IMR-90 (cell line): ENCODE measurements at regions not wholly inside any gene's neighbourhood (a gene's known extent, or its start where the extent isn't known, plus 50 kb on each side); places are given as distances from the start of the nearest gene placed in this dataset.

Experiments
- ATAC-seq: fragments of 200-7000 bp; cut with Tn5 transposase; 2 replicates; pipeline ENCODE4 v1.9.1; 2020; ENCODE audit warnings: low read depth, mild to moderate bottlenecking, moderate library complexity
- BruUV-seq: library from RNA; stranded (reverse); fragments of 400-500 nt; replicated peaks from 2 replicates; lab custom pipeline; 2021; lab: Mats Ljungman, UMichigan
- CTCF ChIA-PET: fragments of 300-600 bp; formaldehyde crosslinking; extraction: SDS; loops from one replicate; lab custom pipeline; 2021; ENCODE audit warnings: antibody characterized with exemption; lab: Yijun Ruan, JAX
- POLR2A ChIA-PET: fragments of 300-600 bp; sonication (Branson Sonifier 250); formaldehyde crosslinking; loops from one replicate; lab custom pipeline; 2022; ENCODE audit warnings: antibody characterized with exemption; ENCODE audit not compliant: unreplicated experiment; lab: Charles Lee
- DNase-seq: peaks from one replicate; pipeline ENCODE4 v3.0.0; 2013
- H2AFZ ChIP-seq: replicated peaks from 2 replicates; pipeline ENCODE3; 2013; ENCODE audit warnings: low read length, mild to moderate bottlenecking; ENCODE audit not compliant: poor library complexity
- H2AK5ac ChIP-seq: 2 replicates; pipeline ENCODE4 v1.6.1; 2013; ENCODE audit warnings: low read depth, low read length, inconsistent platforms
- H2AK9ac ChIP-seq: replicated peaks from 2 replicates; pipeline ENCODE3; 2013; ENCODE audit warnings: mild to moderate bottlenecking, low read depth, low read length, moderate library complexity; ENCODE audit not compliant: poor library complexity
- H2BK120ac ChIP-seq: 2 replicates; pipeline ENCODE4 v1.6.1; 2013; ENCODE audit warnings: low read depth, low read length, inconsistent platforms
- H2BK15ac ChIP-seq: 3 replicates; pipeline ENCODE4 v1.6.1; 2013; ENCODE audit warnings: low read depth, low read length, inconsistent platforms
- H2BK20ac ChIP-seq: 2 replicates; pipeline ENCODE4 v1.6.1; 2013; ENCODE audit warnings: low read depth, mild to moderate bottlenecking, inconsistent platforms, low read length, moderate library complexity
- H2BK5ac ChIP-seq: 2 replicates; pipeline ENCODE4 v1.6.1; 2013; ENCODE audit warnings: mild to moderate bottlenecking, low read depth, low read length, inconsistent platforms; ENCODE audit not compliant: poor library complexity, severe bottlenecking
- H3K14ac ChIP-seq: replicated peaks from 2 replicates; pipeline ENCODE4 v1.6.1; 2013; ENCODE audit warnings: low read depth, low read length, inconsistent platforms
- H3K18ac ChIP-seq: 2 replicates; pipeline ENCODE4 v1.6.1; 2013; ENCODE audit warnings: low read depth, low read length, control low read depth
- H3K23ac ChIP-seq: 2 replicates; pipeline ENCODE4 v1.6.1; 2013; ENCODE audit warnings: low read depth, low read length, inconsistent platforms
- H3K27ac ChIP-seq: 2 replicates; pipeline ENCODE4 v1.5.1; 2013; ENCODE audit warnings: mild to moderate bottlenecking, control low read depth, low read length; ENCODE audit not compliant: insufficient read depth
- H3K27me3 ChIP-seq: 2 replicates; pipeline ENCODE4 v1.6.1; 2013; ENCODE audit warnings: low read length; ENCODE audit not compliant: control insufficient read depth, insufficient read depth
- H3K36me3 ChIP-seq: 2 replicates; pipeline ENCODE4 v1.6.1; 2013; ENCODE audit warnings: low read length, mixed read lengths; ENCODE audit not compliant: control insufficient read depth, insufficient read depth
- H3K4ac ChIP-seq: 2 replicates; pipeline ENCODE4 v1.6.1; 2013; ENCODE audit warnings: low read depth, low read length, inconsistent platforms
- H3K4me1 ChIP-seq: 2 replicates; pipeline ENCODE4 v1.6.1; 2013; ENCODE audit warnings: low read length, mixed read lengths; ENCODE audit not compliant: control insufficient read depth, insufficient read depth
- H3K4me2 ChIP-seq: 2 replicates; pipeline ENCODE4 v1.6.1; 2013; ENCODE audit warnings: low read depth, mild to moderate bottlenecking, control low read depth, low read length, moderate library complexity
- H3K4me3 ChIP-seq: 2 replicates; pipeline ENCODE4 v1.5.1; 2013; ENCODE audit warnings: low read depth, mild to moderate bottlenecking, control low read depth, low read length, moderate library complexity; ENCODE audit not compliant: insufficient read depth
- H3K56ac ChIP-seq: 2 replicates; pipeline ENCODE4 v1.6.1; 2013; ENCODE audit warnings: low read length, inconsistent platforms; ENCODE audit not compliant: insufficient read depth; ENCODE audit errors: extremely low read depth
- H3K79me1 ChIP-seq, 2 experiments: 2 replicates each; pipeline ENCODE4 v1.6.1; 2013; ENCODE audit warnings: low read length in 2 of 2, inconsistent platforms in 1 of 2, low read depth in 1 of 2
- H3K9ac ChIP-seq: 2 replicates; pipeline ENCODE4 v1.6.1; 2013; ENCODE audit warnings: low read depth, low read length, control low read depth
- H3K9me1 ChIP-seq: 2 replicates; pipeline ENCODE4 v1.6.1; 2013; ENCODE audit warnings: low read length, inconsistent platforms; ENCODE audit not compliant: insufficient read depth
- H3K9me3 ChIP-seq: 2 replicates; pipeline ENCODE4 v1.6.1; 2013; ENCODE audit warnings: low read length; ENCODE audit not compliant: control insufficient read depth, insufficient read depth
- H4K20me1 ChIP-seq: 2 replicates; pipeline ENCODE4 v1.6.1; 2013; ENCODE audit warnings: low read length, inconsistent platforms; ENCODE audit not compliant: insufficient read depth
- H4K5ac ChIP-seq: 2 replicates; pipeline ENCODE4 v1.6.1; 2013; ENCODE audit warnings: mild to moderate bottlenecking, low read depth, low read length, control low read depth
- H4K8ac ChIP-seq, 2 experiments: 2 replicates each; pipeline ENCODE4 v1.6.1; 2013; ENCODE audit warnings: low read depth in 2 of 2, low read length in 2 of 2, control low read depth in 1 of 2, inconsistent platforms in 1 of 2
- H4K91ac ChIP-seq: 2 replicates; pipeline ENCODE4 v1.6.1; 2013; ENCODE audit warnings: low read depth, low read length, inconsistent platforms; ENCODE audit not compliant: insufficient read depth
- BHLHE40 ChIP-seq: fragments of 150-350 bp; IDR thresholded peaks from 2 replicates; pipeline ENCODE4 v1.6.1; 2016; ENCODE audit warnings: mild to moderate bottlenecking, low read depth, low read length
- CEBPB ChIP-seq: IDR thresholded peaks from 2 replicates; pipeline ENCODE4 v1.6.1; 2012; ENCODE audit warnings: low read depth, low read length, improper control_type of control experiment
- FOS ChIP-seq: fragments of 150-350 bp; IDR thresholded peaks from 2 replicates; pipeline ENCODE4 v1.6.1; 2016; ENCODE audit warnings: low read depth, low read length
- MAFK ChIP-seq: IDR thresholded peaks from 2 replicates; pipeline ENCODE4 v1.6.1; 2012; ENCODE audit warnings: low read depth, low read length, improper control_type of control experiment
- MXI1 ChIP-seq: IDR thresholded peaks from 2 replicates; pipeline ENCODE4 v1.6.1; 2012; ENCODE audit warnings: low read depth, mild to moderate bottlenecking, low read length, moderate library complexity, borderline replicate concordance
- NFE2L2 ChIP-seq: fragments of 150-350 bp; IDR thresholded peaks from 2 replicates; pipeline ENCODE4 v1.6.1; 2016; ENCODE audit warnings: low read depth, mild to moderate bottlenecking, low read length
- POLR2A ChIP-seq: IDR thresholded peaks from 2 replicates; pipeline ENCODE4 v1.6.1; 2012; ENCODE audit warnings: mild to moderate bottlenecking, low read depth, low read length
- RAD21 ChIP-seq: IDR thresholded peaks from 2 replicates; pipeline ENCODE4 v1.6.1; 2012; ENCODE audit warnings: low read length, improper control_type of control experiment
- RFX5 ChIP-seq: IDR thresholded peaks from 2 replicates; pipeline ENCODE4 v1.8.0; 2012; ENCODE audit warnings: low read depth, mild to moderate bottlenecking, low read length, moderate library complexity
- SMC3 ChIP-seq: fragments of 150-350 bp; IDR thresholded peaks from 2 replicates; pipeline ENCODE4 v1.6.1; 2016; ENCODE audit warnings: low read depth, mild to moderate bottlenecking, antibody characterized with exemption, low read length, moderate library complexity
- WGBS, 2 experiments: methylation state at CpG; one replicate each; pipeline versions ENCODE4 v1.1.5 to v1.1.7; 2013; ENCODE audit warnings: missing lambda C conversion rate in 2 of 2; ENCODE audit not compliant: insufficient read length in 1 of 2; ENCODE audit errors: extremely low coverage in 2 of 2; 5-methylcytosine and 5-hydroxymethylcytosine counted together
- dilution Hi-C: fragments of 300-500 bp; cut with HindIII; formaldehyde crosslinking; loops from one replicate; pipeline ENCODE4 v1.14.3; 2018; ENCODE audit warnings: low sequenced_read_pairs; ENCODE audit not compliant: unreplicated experiment
- in situ Hi-C: fragments of 300-500 bp; cut with MboI; formaldehyde crosslinking; loops from 3 replicates; pipeline ENCODE4 v1.14.3; 2019; ENCODE audit warnings: low sequenced_read_pairs, inconsistent platforms, mixed read lengths
- intact Hi-C: fragments of 100-400 bp; cut with micrococcal nuclease; formaldehyde crosslinking; loops from 2 replicates; pipeline ENCODE4 v1.10.0; 2022
- TF ChIP-seq, protein P1 (sequence below): conservative IDR thresholded peaks from 2 replicates; pipeline ENCODE4 v1.5.1; 2012; ENCODE audit warnings: mild to moderate bottlenecking, low read depth, low read length, improper control_type of control experiment
- TF ChIP-seq, protein P2 (sequence below): fragments of 150-350 bp; IDR thresholded peaks from 2 replicates; pipeline ENCODE4 v1.6.1; 2016; ENCODE audit warnings: low read depth, mild to moderate bottlenecking, low read length, moderate library complexity, borderline replicate concordance
- TF ChIP-seq, protein P3 (sequence below): fragments of 150-350 bp; IDR thresholded peaks from 2 replicates; pipeline ENCODE4 v1.6.1; 2017; ENCODE audit warnings: mild to moderate bottlenecking, antibody characterized with exemption, low read length, low read depth

DNA sequence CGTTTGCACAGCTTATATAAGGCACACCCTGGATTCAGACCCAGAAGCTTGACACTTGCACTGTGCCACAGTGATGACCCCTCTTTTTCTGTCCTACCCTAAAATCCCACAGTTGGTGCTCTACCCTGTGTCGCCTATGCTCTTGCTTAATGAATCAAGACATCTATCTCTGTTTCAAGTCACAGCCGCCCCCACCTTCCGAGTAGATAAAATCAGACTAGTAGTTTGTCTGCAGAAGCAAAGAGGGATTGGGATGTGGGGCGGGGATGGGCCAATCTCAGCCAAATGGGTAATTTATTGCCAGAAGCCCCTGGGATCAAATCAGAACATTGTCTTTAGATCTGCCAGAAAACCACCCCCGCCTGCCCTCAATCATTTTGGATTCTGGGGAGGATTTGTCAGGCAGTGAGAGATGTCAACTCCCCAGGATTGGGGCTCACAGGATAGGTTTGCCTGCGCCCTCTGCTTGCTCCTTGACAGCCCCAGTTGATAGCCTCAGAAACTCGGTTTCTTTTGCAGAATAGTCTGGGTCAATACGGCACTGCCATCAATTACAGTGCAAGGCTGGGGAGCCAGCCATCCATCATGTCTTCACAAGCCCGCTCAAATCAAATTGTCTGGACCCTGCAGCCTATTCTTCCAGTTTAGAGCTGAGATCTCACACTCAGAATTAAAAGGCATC, 520.8 kb downstream of the GRIN2A start:
- H3K9me3 ChIP-seq = peaks cover 17% of the 10 kb centered on the region; the same call in 1 of the 2 replicates
- H3K79me1 ChIP-seq = no peaks in the 10 kb centered on the region
- H4K8ac ChIP-seq = no peak overlapping the region
- ChIA-PET POLR2A (no interaction called here), CTCF (interaction anchor here (0.8 kb wide), 1 partner anchor 13 kb away, joined by 3 read pairs; no protein-coding TSS in a partner anchor)
- H3K4me3 ChIP-seq = no peak overlapping the region
- no peak overlapping the region for H3K23ac ChIP-seq
- H3K4me2 ChIP-seq = no peak overlapping the region
- no peaks in the 10 kb centered on the region for H3K27me3 ChIP-seq
- no peaks in the 10 kb centered on the region for H3K36me3 ChIP-seq
- H3K9me1 ChIP-seq = no peaks in the 10 kb centered on the region
- in situ Hi-C loops (no loop called here), intact Hi-C loops (no loop called here), dilution Hi-C loops (no loop called here)
- H2AK5ac ChIP-seq = no peak overlapping the region
- no peak overlapping the region for H4K91ac ChIP-seq
- H2AFZ ChIP-seq = no peak overlapping the region
- no peak overlapping the region for H3K14ac ChIP-seq
- H2AK9ac ChIP-seq = no peak overlapping the region
- H4K5ac ChIP-seq = no peak overlapping the region
- no peak overlapping the region for H3K4ac ChIP-seq
- H2BK15ac ChIP-seq = no peak overlapping the region
- no peak overlapping the region for H3K27ac ChIP-seq
- no peak overlapping the region for H2BK5ac ChIP-seq
- H3K18ac ChIP-seq = no peak overlapping the region
- no TSS peak for BruUV-seq
- no peak overlapping the region for H2BK120ac ChIP-seq
- no peak overlapping the region for H3K56ac ChIP-seq
- no peak overlapping the region for H2BK20ac ChIP-seq
- H3K4me1 ChIP-seq = no peaks in the 10 kb centered on the region
- no peaks in the 10 kb centered on the region for H4K20me1 ChIP-seq
- no peak overlapping the region for H3K9ac ChIP-seq
- 0% methylated on average over 2 of the region's 10 CpGs; no CpG with 5 or more reads in 1 of the 2 experiments for WGBS, 2 experiments
- ATAC-seq (no peak), DNase-seq (no peak)
- no peak for TF ChIP-seq MXI1
- TF ChIP-seq SMC3 = no peak
- TF ChIP-seq POLR2A = no peak
- TF ChIP-seq, protein P1, sequence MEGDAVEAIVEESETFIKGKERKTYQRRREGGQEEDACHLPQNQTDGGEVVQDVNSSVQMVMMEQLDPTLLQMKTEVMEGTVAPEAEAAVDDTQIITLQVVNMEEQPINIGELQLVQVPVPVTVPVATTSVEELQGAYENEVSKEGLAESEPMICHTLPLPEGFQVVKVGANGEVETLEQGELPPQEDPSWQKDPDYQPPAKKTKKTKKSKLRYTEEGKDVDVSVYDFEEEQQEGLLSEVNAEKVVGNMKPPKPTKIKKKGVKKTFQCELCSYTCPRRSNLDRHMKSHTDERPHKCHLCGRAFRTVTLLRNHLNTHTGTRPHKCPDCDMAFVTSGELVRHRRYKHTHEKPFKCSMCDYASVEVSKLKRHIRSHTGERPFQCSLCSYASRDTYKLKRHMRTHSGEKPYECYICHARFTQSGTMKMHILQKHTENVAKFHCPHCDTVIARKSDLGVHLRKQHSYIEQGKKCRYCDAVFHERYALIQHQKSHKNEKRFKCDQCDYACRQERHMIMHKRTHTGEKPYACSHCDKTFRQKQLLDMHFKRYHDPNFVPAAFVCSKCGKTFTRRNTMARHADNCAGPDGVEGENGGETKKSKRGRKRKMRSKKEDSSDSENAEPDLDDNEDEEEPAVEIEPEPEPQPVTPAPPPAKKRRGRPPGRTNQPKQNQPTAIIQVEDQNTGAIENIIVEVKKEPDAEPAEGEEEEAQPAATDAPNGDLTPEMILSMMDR = no peak
- TF ChIP-seq FOS = no peak
- TF ChIP-seq MAFK = no peak
- TF ChIP-seq RFX5 = no peak
- TF ChIP-seq, protein P2, sequence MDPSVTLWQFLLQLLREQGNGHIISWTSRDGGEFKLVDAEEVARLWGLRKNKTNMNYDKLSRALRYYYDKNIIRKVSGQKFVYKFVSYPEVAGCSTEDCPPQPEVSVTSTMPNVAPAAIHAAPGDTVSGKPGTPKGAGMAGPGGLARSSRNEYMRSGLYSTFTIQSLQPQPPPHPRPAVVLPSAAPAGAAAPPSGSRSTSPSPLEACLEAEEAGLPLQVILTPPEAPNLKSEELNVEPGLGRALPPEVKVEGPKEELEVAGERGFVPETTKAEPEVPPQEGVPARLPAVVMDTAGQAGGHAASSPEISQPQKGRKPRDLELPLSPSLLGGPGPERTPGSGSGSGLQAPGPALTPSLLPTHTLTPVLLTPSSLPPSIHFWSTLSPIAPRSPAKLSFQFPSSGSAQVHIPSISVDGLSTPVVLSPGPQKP = no peak
- no peak for TF ChIP-seq CEBPB
- TF ChIP-seq NFE2L2 = no peak
- no peak for TF ChIP-seq BHLHE40
- no peak for TF ChIP-seq RAD21
- TF ChIP-seq, protein P3, sequence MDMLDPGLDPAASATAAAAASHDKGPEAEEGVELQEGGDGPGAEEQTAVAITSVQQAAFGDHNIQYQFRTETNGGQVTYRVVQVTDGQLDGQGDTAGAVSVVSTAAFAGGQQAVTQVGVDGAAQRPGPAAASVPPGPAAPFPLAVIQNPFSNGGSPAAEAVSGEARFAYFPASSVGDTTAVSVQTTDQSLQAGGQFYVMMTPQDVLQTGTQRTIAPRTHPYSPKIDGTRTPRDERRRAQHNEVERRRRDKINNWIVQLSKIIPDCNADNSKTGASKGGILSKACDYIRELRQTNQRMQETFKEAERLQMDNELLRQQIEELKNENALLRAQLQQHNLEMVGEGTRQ = no peak
